GM23248 (cell line): ENCODE measurements at regions not wholly inside any gene's neighbourhood (a gene's known extent, or its start where the extent isn't known, plus 50 kb on each side); places are given as distances from the start of the nearest gene placed in this dataset.

Experiments
- DNase-seq: peaks from one replicate; pipeline ENCODE4 v3.0.0-alpha.2; 2015
- H2AFZ ChIP-seq: fragments of 200-600 bp; sonication (generic); 2 replicates; pipeline ENCODE4 v1.6.1; 2016; ENCODE audit warnings: antibody characterized with exemption
- H3F3A ChIP-seq: fragments of 200-600 bp; sonication (generic); 2 replicates; pipeline ENCODE4 v1.6.1; 2016; ENCODE audit warnings: mild to moderate bottlenecking, antibody characterized with exemption, mixed run types; ENCODE audit not compliant: insufficient read depth
- H3K27ac ChIP-seq: fragments of 200-600 bp; sonication (generic); 2 replicates; pipeline ENCODE4 v1.5.1; 2016; ENCODE audit warnings: mild to moderate bottlenecking
- H3K27me3 ChIP-seq: fragments of 200-600 bp; sonication (generic); replicated peaks from 2 replicates; pipeline ENCODE4 v1.6.1; 2016; ENCODE audit warnings: mild to moderate bottlenecking; ENCODE audit not compliant: insufficient read depth
- H3K36me3 ChIP-seq: fragments of 200-600 bp; sonication (generic); 2 replicates; pipeline ENCODE4 v1.6.1; 2016; ENCODE audit warnings: low read depth, mild to moderate bottlenecking
- H3K4me1 ChIP-seq: fragments of 200-600 bp; sonication (generic); 2 replicates; pipeline ENCODE4 v1.6.1; 2016; ENCODE audit warnings: mild to moderate bottlenecking; ENCODE audit not compliant: insufficient read depth
- H3K4me2 ChIP-seq: fragments of 200-600 bp; sonication (generic); one replicate; pipeline ENCODE4 v1.6.1; 2016; ENCODE audit warnings: mild to moderate bottlenecking; ENCODE audit not compliant: unreplicated experiment
- H3K4me3 ChIP-seq: fragments of 200-600 bp; sonication (generic); 2 replicates; pipeline ENCODE4 v1.5.1; 2016; ENCODE audit warnings: mild to moderate bottlenecking
- H3K79me2 ChIP-seq: fragments of 200-600 bp; sonication (generic); 2 replicates; pipeline ENCODE4 v1.6.1; 2016; ENCODE audit warnings: mild to moderate bottlenecking; ENCODE audit not compliant: insufficient read depth
- H3K9ac ChIP-seq: fragments of 200-600 bp; sonication (generic); 2 replicates; pipeline ENCODE4 v1.6.1; 2016; ENCODE audit warnings: mild to moderate bottlenecking
- H3K9me2 ChIP-seq: fragments of 200-600 bp; sonication (generic); 2 replicates; pipeline ENCODE4 v1.6.1; 2016; ENCODE audit warnings: mixed run types, mild to moderate bottlenecking, moderate library complexity; ENCODE audit not compliant: insufficient read depth
- H3K9me3 ChIP-seq: fragments of 200-600 bp; sonication (generic); one replicate; pipeline ENCODE4 v1.6.1; 2017; ENCODE audit warnings: low read depth
- H4K20me1 ChIP-seq: fragments of 200-600 bp; sonication (generic); 2 replicates; pipeline ENCODE4 v1.6.0; 2016; ENCODE audit not compliant: insufficient read depth
- EZH2 ChIP-seq: fragments of 200-600 bp; sonication (generic); IDR thresholded peaks from 2 replicates; pipeline ENCODE4 v1.6.1; 2018; ENCODE audit warnings: antibody characterized with exemption, mild to moderate bottlenecking; ENCODE audit not compliant: insufficient read depth, poor library complexity, severe bottlenecking
- EZH2phosphoT487 ChIP-seq: fragments of 200-600 bp; sonication (generic); IDR thresholded peaks from 2 replicates; pipeline ENCODE4 v1.6.1; 2018; ENCODE audit warnings: antibody characterized with exemption, moderate library complexity, mild to moderate bottlenecking, low read depth; ENCODE audit not compliant: insufficient read depth
- WGBS, 2 experiments: methylation state at CpG; one replicate each; pipeline ENCODE4 v1.1.6; 2015 to 2017; ENCODE audit warnings: low lambda C conversion rate in 2 of 2, low coverage in 1 of 2; ENCODE audit errors: missing lambda C conversion rate in 2 of 2; 5-methylcytosine and 5-hydroxymethylcytosine counted together
- in situ Hi-C: fragments of 300-500 bp; cut with MboI; formaldehyde crosslinking; loops from 2 replicates; pipeline ENCODE4 v1.15.0; 2020

- no peaks in the 10 kb centered on the region for H4K20me1 ChIP-seq
- H3K4me1 ChIP-seq: no peaks in the 10 kb centered on the region
- in situ Hi-C loops: no loop called here
- no peak overlapping the region for H3K4me2 ChIP-seq
- H3K9me2 ChIP-seq: no peaks in the 10 kb centered on the region
- TF ChIP-seq EZH2: no peak
- TF ChIP-seq EZH2phosphoT487: no peak
- H3K4me3 ChIP-seq: no peak overlapping the region
- no peak for DNase-seq
- no peak overlapping the region for H2AFZ ChIP-seq
- no peaks in the 10 kb centered on the region for H3K36me3 ChIP-seq
- no peak overlapping the region for H3K27ac ChIP-seq
- no peak overlapping the region for H3K9ac ChIP-seq
- no peaks in the 10 kb centered on the region for H3K79me2 ChIP-seq
- no peaks in the 10 kb centered on the region for H3F3A ChIP-seq
- peaks cover 8% of the 10 kb centered on the region for H3K27me3 ChIP-seq
- H3K9me3 ChIP-seq: no peaks in the 10 kb centered on the region
- WGBS, 2 experiments: 72 to 91% methylated on average over 7 to 11 of the region's 11 CpGs
These were observed 62.7 kb upstream of the RXRA start for GRCh38 chr9:134263596-134263995.

GRCh38 chr9:134264169-134264568, 62.1 kb upstream of the RXRA start:
- no peaks in the 10 kb centered on the region for H3K9me3 ChIP-seq
- in situ Hi-C loops: no loop called here
- 69 to 77% methylated on average over 10 to 11 of the region's 11 CpGs for WGBS, 2 experiments

DNA sequence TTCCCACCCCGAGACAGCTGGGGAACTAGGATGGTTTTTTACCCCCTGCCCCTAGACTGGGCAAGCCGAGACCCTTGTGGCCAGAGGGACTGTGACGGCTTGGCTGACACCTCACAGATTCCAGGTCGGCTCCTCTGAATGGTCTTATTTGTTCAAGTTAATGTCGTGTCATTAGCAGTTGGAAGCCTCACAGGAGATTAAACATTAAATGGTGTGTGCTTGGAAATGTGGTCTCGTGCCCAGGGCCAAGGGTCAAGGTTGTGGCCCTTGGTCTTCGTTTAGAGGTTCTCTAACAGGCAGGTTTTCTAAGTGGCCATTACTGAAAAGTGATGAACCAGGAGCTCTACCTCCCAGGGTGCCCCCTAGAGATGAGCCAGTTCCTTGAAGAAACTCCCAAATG, 61.2 kb upstream of the RXRA start:
- DNase-seq: no peak
- WGBS, 2 experiments: 48 to 58% methylated on average over 7 of the region's 7 CpGs
- Histone ChIP-seq H3K4me1 (no peaks in the 10 kb centered on the region), H3K9me3 (no peaks in the 10 kb centered on the region), H3K4me3 (no peak overlapping the region), H3K79me2 (no peaks in the 10 kb centered on the region), H3K27me3 (peaks cover 8% of the 10 kb centered on the region), H2AFZ (no peak overlapping the region), H3K9me2 (no peaks in the 10 kb centered on the region), H3K27ac (no peak overlapping the region), H3K9ac (no peak overlapping the region), H3K4me2 (no peak overlapping the region), H3F3A (no peaks in the 10 kb centered on the region), H3K36me3 (no peaks in the 10 kb centered on the region), H4K20me1 (no peaks in the 10 kb centered on the region)
- TF ChIP-seq EZH2phosphoT487: no peak
- TF ChIP-seq EZH2: no peak
- in situ Hi-C loops: no loop called here

More at GRCh38 chr9:134264169-134264568, 62.1 kb upstream of the RXRA start:
- Histone ChIP-seq H3K27me3 (peaks cover 8% of the 10 kb centered on the region), H3F3A (no peaks in the 10 kb centered on the region), H3K9me2 (no peaks in the 10 kb centered on the region), H3K4me3 (no peak overlapping the region), H3K79me2 (no peaks in the 10 kb centered on the region), H3K36me3 (no peaks in the 10 kb centered on the region), H2AFZ (no peak overlapping the region), H3K4me1 (no peaks in the 10 kb centered on the region), H3K9ac (no peak overlapping the region), H4K20me1 (no peaks in the 10 kb centered on the region), H3K4me2 (no peak overlapping the region), H3K27ac (no peak overlapping the region)
- no peak for TF ChIP-seq EZH2phosphoT487
- TF ChIP-seq EZH2: no peak
- DNase-seq: no peak

DNA sequence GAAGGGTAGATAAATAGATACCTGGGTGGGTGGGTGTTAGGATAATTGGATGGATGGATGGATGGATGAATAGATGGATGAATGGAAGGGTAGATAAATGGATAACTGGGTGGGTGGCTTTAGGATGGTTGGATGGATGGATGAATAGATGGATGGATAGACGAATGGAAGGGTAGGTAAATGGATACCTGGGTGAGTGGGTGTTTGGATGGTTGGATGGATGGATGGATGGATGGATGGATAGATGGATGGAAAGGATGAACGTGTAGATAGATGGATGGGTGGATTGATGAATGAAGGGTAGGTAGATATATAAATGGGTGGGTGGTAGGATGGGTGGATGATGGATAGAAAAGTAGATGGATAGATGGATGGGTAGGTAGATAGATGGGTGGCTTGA, 59.8 kb upstream of the RXRA start:
- H3F3A ChIP-seq: no peaks in the 10 kb centered on the region
- H2AFZ ChIP-seq: no peak overlapping the region
- in situ Hi-C loops: no loop called here
- TF ChIP-seq EZH2 (no peak), EZH2phosphoT487 (no peak)
- peaks cover 8% of the 10 kb centered on the region for H3K27me3 ChIP-seq
- H4K20me1 ChIP-seq: no peaks in the 10 kb centered on the region
- no peak overlapping the region for H3K27ac ChIP-seq
- no peak for DNase-seq
- H3K9ac ChIP-seq: no peak overlapping the region
- H3K9me3 ChIP-seq: no peaks in the 10 kb centered on the region
- H3K4me2 ChIP-seq: no peak overlapping the region
- no peaks in the 10 kb centered on the region for H3K36me3 ChIP-seq
- no peaks in the 10 kb centered on the region for H3K79me2 ChIP-seq
- no peak overlapping the region for H3K4me3 ChIP-seq
- H3K4me1 ChIP-seq: no peaks in the 10 kb centered on the region
- H3K9me2 ChIP-seq: no peaks in the 10 kb centered on the region
- 34 to 37% methylated on average over 2 of the region's 2 CpGs for WGBS, 2 experiments

GRCh38 chr9:134267305-134267880, 58.9 kb upstream of the RXRA start:
- H3K4me3 ChIP-seq: no peak overlapping the region
- no peaks in the 10 kb centered on the region for H3K4me1 ChIP-seq
- H3K27ac ChIP-seq: no peak overlapping the region
- no peak for DNase-seq
- H3K9me2 ChIP-seq: no peaks in the 10 kb centered on the region
- no peak overlapping the region for H3K4me2 ChIP-seq
- H3K9me3 ChIP-seq: no peaks in the 10 kb centered on the region
- no peak overlapping the region for H3K9ac ChIP-seq
- H3F3A ChIP-seq: no peaks in the 10 kb centered on the region
- in situ Hi-C loops: no loop called here
- peaks cover 8% of the 10 kb centered on the region for H3K27me3 ChIP-seq
- no peaks in the 10 kb centered on the region for H3K36me3 ChIP-seq
- no peaks in the 10 kb centered on the region for H3K79me2 ChIP-seq
- 58 to 75% methylated on average over 5 to 10 of the region's 11 CpGs for WGBS, 2 experiments
- TF ChIP-seq EZH2phosphoT487 (no peak), EZH2 (no peak)
- no peaks in the 10 kb centered on the region for H4K20me1 ChIP-seq
- H2AFZ ChIP-seq: no peak overlapping the region
